Inferior parietal cortex (tissue), 1 donor: ENCODE measurements at regions not wholly inside any gene's neighbourhood (a gene's known extent, or its start where the extent isn't known, plus 50 kb on each side); places are given as distances from the start of the nearest gene placed in this dataset.
A peak's percentile ranks its signal among the peaks of the same experiment; 100 is the strongest.
"Not testable (repeated sequence)": the region's sequence is repeated elsewhere in the genome, so short reads cannot be mapped to it uniquely, and the experiment has no call there.

ENCODE experiments used
- DNase-seq: peaks from one replicate; pipeline ENCODE4 v3.0.0-alpha.2; 2016; ENCODE audit errors: extremely low spot score

GRCh38 chr1:232166942-232167341 lies 463.0 kb downstream of the SIPA1L2 start:
- no peak for DNase-seq

GRCh38 chr1:232164078-232164963 lies 465.6 kb downstream of the SIPA1L2 start:
- no peak for DNase-seq

GRCh38 chr1:232163533-232163932 lies 466.4 kb downstream of the SIPA1L2 start:
- no peak for DNase-seq

GRCh38 chr1:232162001-232162400 lies 467.9 kb downstream of the SIPA1L2 start:
- DNase-seq, result no peak

- not testable (repeated sequence) for DNase-seq
Measured at GRCh38 chr1:232158558-232158957, 471.4 kb downstream of the SIPA1L2 start.

GRCh38 chr1:232156070-232156469 lies 473.9 kb downstream of the SIPA1L2 start:
- not testable (repeated sequence) for DNase-seq

- no peak for DNase-seq
Measured at GRCh38 chr1:232153652-232154051, 476.3 kb downstream of the SIPA1L2 start.

GRCh38 chr1:232150770-232151548 lies 479.0 kb downstream of the SIPA1L2 start:
- DNase-seq, result no peak

- DNase-seq, result no peak
Measured at GRCh38 chr1:232149287-232150201, 480.4 kb downstream of the SIPA1L2 start.

- DNase-seq, result no peak
Measured at GRCh38 chr1:232147215-232147614, 482.7 kb downstream of the SIPA1L2 start.

- no peak for DNase-seq
Measured at GRCh38 chr1:232146514-232146913, 483.4 kb downstream of the SIPA1L2 start.

- DNase-seq, result no peak
Measured at GRCh38 chr1:232145768-232146167, 484.2 kb downstream of the SIPA1L2 start.

- DNase-seq, result no peak
Measured at GRCh38 chr1:232144696-232145230, 485.2 kb downstream of the SIPA1L2 start.

GRCh38 chr1:232143315-232143886 lies 486.5 kb downstream of the SIPA1L2 start:
- DNase-seq, result no peak

GRCh38 chr1:232142403-232143314 lies 487.3 kb downstream of the SIPA1L2 start:
- DNase-seq, result peak; percentile 51

- not testable (repeated sequence) for DNase-seq
Measured at GRCh38 chr1:232141167-232141448, 488.8 kb downstream of the SIPA1L2 start.

- no peak for DNase-seq
Measured at GRCh38 chr1:232140419-232141166, 489.3 kb downstream of the SIPA1L2 start.

- DNase-seq, result no peak
Measured at GRCh38 chr1:232139444-232139843, 490.5 kb downstream of the SIPA1L2 start.

GRCh38 chr1:232138044-232138443 lies 491.9 kb downstream of the SIPA1L2 start:
- no peak for DNase-seq
